22Rv1 (cell line): ENCODE measurements at regions not wholly inside any gene's neighbourhood (a gene's known extent, or its start where the extent isn't known, plus 50 kb on each side); places are given as distances from the start of the nearest gene placed in this dataset.

ENCODE experiments used
- H3K27ac ChIP-seq: fragments of 450-650 bp; 2 replicates; pipeline ENCODE4 v1.5.1; 2017
- ZFX ChIP-seq: fragments of 450-650 bp; IDR thresholded peaks from 2 replicates; pipeline ENCODE4 v1.6.1; 2017; ENCODE audit warnings: antibody characterized with exemption, borderline replicate concordance
- TF ChIP-seq, protein P1 (sequence below): fragments of 450-650 bp; IDR thresholded peaks from 2 replicates; pipeline ENCODE4 v1.5.1; 2017; ENCODE audit warnings: mild to moderate bottlenecking

DNA sequence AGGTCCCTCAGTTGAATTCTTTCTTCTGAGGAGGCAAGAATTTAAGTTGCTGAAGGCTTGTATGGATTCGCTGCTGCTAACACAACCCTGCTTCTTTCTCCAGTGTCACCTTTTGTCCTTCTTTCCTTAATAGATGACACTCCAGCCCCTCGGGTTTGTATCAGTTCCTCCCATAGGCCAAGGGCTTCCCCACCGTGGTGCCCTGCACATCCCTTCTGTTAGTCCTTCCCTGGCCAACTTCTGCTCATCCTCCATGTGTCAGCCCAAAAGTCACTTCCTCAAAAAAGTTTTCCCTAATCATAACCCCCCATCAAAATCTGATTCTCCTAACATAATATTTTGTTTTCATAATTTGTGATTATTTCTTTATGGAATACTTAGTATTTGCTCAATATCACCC, 190.4 kb downstream of the RHOU start:
- no peak overlapping the region for H3K27ac ChIP-seq
- TF ChIP-seq, protein P1, sequence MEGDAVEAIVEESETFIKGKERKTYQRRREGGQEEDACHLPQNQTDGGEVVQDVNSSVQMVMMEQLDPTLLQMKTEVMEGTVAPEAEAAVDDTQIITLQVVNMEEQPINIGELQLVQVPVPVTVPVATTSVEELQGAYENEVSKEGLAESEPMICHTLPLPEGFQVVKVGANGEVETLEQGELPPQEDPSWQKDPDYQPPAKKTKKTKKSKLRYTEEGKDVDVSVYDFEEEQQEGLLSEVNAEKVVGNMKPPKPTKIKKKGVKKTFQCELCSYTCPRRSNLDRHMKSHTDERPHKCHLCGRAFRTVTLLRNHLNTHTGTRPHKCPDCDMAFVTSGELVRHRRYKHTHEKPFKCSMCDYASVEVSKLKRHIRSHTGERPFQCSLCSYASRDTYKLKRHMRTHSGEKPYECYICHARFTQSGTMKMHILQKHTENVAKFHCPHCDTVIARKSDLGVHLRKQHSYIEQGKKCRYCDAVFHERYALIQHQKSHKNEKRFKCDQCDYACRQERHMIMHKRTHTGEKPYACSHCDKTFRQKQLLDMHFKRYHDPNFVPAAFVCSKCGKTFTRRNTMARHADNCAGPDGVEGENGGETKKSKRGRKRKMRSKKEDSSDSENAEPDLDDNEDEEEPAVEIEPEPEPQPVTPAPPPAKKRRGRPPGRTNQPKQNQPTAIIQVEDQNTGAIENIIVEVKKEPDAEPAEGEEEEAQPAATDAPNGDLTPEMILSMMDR, result no peak

DNA sequence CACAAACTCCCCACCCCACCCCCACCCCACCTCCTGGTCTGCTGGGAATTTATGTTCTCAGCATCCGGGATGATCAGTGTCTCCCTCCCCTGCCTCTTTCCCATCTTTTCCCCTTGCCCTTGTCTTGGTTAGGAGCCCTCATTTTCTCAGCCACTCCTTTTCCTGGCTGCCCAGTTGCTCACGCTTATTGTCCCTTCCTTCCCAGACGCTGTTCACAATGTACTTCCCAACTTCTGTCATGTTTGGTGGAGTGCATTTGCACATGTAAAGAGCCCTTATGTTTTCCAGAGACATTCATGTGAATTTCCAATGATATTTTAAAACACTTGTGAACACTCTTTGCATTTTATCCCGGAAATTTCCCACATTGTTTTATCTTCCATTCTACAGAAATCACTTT, 192.1 kb downstream of the RHOU start:
- TF ChIP-seq, protein P1, result no peak
- no peak for TF ChIP-seq ZFX
- no peak overlapping the region for H3K27ac ChIP-seq

DNA sequence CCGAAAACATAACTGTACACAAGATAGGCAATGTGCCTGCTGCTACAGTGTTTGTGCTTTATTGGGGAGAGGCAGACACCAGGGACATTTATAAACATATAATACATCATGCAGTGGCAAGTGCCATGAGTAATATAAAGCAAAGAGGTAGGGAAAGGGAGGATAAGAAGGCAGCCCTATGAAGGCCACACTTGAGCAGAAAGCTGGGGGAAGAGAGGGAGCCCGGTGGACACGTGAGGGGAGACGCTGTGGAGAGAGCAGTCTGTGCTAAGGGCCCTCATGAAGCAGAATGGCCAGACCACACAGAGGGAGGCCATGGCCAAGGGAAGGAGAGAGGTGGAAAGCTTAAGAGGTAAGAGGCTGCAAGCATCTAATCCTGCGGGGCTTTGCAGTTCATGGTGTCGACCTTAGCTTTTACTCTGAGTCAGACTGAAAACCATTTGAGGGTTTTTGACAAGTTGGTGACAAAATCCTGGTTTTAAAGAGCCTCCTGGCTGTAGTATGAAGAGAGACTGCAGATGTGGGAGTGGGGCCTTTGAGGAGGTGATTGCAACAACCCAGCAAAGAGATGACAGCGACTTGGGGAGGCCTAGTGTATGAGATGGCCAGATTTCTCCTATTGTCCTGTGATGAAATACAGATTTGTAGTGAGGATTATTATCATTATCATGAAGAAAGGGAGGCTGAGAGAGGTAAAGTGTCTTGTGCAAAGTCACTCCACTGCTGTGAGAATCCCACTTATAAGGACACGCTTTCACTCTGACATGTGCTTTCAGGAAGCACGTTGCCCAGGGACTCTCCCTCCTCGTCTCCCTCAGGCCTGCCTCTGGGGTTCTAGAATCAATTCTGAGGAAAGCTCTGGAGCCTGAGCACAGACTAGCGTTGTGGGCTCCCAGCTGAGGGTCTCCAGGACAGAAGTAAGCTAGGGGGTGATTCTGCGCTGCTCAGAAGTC, 192.9 kb downstream of the RHOU start:
- no peak overlapping the region for H3K27ac ChIP-seq
- TF ChIP-seq, protein P1, result no peak
- TF ChIP-seq ZFX, result no peak

DNA sequence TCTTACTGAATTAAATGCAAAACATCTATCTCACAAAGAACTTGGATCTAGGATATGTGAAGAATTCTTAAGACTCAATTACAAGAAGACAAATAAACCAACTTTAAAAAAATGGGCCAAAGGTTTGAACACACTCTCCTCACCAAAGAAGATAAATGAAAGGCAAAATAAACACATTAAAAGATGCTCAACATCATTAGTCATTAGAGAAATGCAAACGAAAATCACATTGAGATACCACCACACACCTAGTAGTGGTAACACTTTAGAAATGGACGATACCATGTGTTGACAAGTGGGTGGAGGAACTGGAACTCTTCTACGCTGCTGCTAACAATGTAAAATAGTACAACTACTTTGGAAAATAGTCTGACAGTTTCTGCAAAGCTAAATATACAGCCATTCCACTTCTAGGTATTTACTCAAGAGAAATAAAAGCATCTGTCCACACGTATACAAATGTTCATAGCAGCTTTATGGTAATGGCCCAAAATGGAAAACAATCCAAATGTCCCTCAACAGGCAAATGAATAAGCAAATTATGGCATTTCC, 194.3 kb downstream of the RHOU start:
- TF ChIP-seq ZFX, result no peak
- TF ChIP-seq, protein P1, result no peak
- no peak overlapping the region for H3K27ac ChIP-seq

DNA sequence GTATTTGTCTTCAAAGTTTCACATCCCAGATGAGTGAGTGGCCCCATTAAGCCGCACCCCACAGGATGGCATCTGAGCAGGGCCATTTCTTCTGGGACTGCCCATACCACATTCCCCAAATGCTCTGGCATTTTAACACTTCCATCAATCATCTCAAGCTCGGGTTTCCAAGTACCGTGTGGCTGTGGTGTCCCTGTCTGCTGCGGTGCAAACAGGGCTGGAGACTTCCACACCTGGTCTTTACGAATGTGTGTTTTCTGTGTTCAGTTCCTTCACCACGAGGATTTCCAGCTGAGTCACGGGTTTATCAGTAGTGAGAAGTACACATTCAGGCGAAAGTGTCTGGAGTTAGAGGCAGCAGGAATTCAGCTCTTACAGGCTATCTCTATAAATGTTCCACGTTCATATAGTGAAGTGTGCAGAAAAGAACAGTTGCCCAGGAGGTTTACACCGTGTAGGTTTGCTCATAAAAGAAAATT, 195.2 kb downstream of the RHOU start:
- TF ChIP-seq, protein P1, result no peak
- TF ChIP-seq ZFX, result no peak
- H3K27ac ChIP-seq, result no peak overlapping the region

DNA sequence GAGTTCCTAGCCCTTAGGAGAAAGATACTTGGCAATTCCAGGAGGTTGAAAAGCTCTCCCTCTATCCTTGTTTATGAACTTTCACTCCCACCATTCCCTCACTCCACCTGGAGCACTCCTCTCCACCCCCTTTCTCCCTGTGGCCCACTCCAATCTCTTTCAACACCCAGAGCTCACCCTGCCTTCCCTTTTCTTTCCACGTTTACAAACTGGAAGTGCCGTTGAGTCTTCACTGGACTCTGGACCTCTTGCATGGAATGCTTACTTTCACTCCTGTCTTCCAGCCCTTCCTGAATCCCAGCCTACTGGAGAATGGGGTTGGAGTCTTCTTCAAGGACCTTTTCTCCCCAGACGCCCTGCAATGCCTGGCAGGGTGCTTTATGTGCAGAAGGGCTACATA, 198.5 kb downstream of the RHOU start:
- H3K27ac ChIP-seq, result no peak overlapping the region
- no peak for TF ChIP-seq ZFX
- TF ChIP-seq, protein P1, result no peak

DNA sequence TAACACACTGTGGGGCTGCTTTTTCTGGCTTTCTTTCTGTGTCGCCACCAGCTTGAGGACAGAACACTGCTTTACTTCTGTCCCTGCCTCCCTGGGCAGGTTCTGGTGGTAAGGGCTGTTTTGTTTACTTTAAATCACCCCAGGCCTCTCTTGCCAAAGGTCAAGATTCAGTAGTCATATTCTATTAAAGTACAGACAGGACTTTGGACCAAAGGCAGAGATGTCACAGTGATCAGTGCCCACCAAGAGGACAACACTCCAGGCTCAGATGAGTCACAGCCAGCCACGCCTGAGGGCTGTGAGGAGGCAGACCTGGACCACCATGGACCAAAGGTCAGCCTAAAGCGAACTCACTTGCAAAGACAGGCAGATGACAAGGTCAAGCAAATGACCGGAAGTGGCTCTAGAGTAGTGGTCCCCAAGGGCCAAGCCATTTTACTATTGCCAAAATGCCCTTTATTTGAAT, 200.0 kb downstream of the RHOU start:
- TF ChIP-seq ZFX, result no peak
- TF ChIP-seq, protein P1, result no peak
- no peak overlapping the region for H3K27ac ChIP-seq
